Peyer's patch (tissue), 4 donors: ENCODE measurements at regions not wholly inside any gene's neighbourhood (a gene's known extent, or its start where the extent isn't known, plus 50 kb on each side); places are given as distances from the start of the nearest gene placed in this dataset.

Experiments
- DNase-seq, 3 donors: peaks; one replicate each; pipeline ENCODE4 v3.0.0-alpha.2; 2017 to 2019
- H3K27ac ChIP-seq, 4 donors: fragments of 200-600 bp; sonication (generic); one replicate each; pipeline ENCODE4 v1.5.1; 2016 to 2019
- H3K27me3 ChIP-seq, 2 donors: fragments of 200-600 bp; sonication (generic); one replicate each; pipeline ENCODE4 v1.5.1; 2019
- H3K36me3 ChIP-seq, 3 donors: fragments of 200-600 bp; sonication (generic); one replicate each; pipeline ENCODE4 v1.5.1; 2016 to 2019
- H3K4me1 ChIP-seq, 4 donors: fragments of 200-600 bp; sonication (generic); one replicate each; pipeline ENCODE4 v1.5.1; 2016 to 2019
- H3K4me3 ChIP-seq, 4 donors: fragments of 200-600 bp; sonication (generic); 1 replicate in 3 of 4; 2 replicates in 1 of 4; pipeline ENCODE4 v1.5.1; 2016 to 2019; ENCODE audit warnings: mild to moderate bottlenecking in 1 of 4
- H3K9me3 ChIP-seq, 4 donors: fragments of 200-600 bp; sonication (generic); one replicate each; pipeline ENCODE4 v1.5.1; 2016 to 2019; ENCODE audit warnings: mild to moderate bottlenecking in 1 of 4
- POLR2A ChIP-seq, 2 donors: fragments of 450-650 bp; IDR thresholded peaks; one replicate each; pipeline ENCODE4 v1.5.1; 2017; ENCODE audit warnings: antibody characterized with exemption in 2 of 2, mild to moderate bottlenecking in 2 of 2, moderate library complexity in 2 of 2
- TF ChIP-seq, protein P1 (sequence below), 6 experiments: fragments of 450-650 bp in 4 of 6; fragments of 200-600 bp in 2 of 6; sonication (generic) in 1 of 6; IDR thresholded peaks; one replicate each; pipeline ENCODE4 v1.5.1; 2017 to 2019; ENCODE audit warnings: antibody characterized with exemption in 6 of 6, mild to moderate bottlenecking in 3 of 6, moderate library complexity in 1 of 6

DNA sequence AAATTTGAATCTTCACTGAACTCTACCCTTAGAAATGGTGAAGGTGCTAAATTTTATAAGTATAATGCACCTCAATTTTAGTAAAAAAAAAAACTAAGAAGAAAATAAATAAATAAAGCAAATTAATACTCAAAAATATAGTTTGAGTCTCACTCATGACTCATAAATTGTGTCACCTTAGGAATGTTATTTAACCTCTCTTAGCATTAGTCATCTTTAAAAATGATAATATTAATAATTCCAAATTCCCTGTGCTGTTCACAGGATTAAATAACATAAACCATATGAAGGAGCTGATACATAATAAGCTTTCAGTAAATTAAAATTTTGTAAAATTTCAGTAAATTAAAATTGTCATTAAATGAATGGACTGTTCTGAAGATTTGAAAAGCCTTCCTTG, 339.8 kb upstream of the RGMB start:
- TF ChIP-seq POLR2A (IDR thresholded peaks at IDR 0.05) = no peak
- TF ChIP-seq, protein P1, sequence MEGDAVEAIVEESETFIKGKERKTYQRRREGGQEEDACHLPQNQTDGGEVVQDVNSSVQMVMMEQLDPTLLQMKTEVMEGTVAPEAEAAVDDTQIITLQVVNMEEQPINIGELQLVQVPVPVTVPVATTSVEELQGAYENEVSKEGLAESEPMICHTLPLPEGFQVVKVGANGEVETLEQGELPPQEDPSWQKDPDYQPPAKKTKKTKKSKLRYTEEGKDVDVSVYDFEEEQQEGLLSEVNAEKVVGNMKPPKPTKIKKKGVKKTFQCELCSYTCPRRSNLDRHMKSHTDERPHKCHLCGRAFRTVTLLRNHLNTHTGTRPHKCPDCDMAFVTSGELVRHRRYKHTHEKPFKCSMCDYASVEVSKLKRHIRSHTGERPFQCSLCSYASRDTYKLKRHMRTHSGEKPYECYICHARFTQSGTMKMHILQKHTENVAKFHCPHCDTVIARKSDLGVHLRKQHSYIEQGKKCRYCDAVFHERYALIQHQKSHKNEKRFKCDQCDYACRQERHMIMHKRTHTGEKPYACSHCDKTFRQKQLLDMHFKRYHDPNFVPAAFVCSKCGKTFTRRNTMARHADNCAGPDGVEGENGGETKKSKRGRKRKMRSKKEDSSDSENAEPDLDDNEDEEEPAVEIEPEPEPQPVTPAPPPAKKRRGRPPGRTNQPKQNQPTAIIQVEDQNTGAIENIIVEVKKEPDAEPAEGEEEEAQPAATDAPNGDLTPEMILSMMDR (IDR thresholded peaks at IDR 0.05) = no peak
- H3K4me1 ChIP-seq = peaks cover 0 to 6% (median 0%) of the 10 kb centered on the region in 4 donors
- H3K27ac ChIP-seq = no peak overlapping the region
- DNase-seq = no peak
- no peak overlapping the region for H3K4me3 ChIP-seq
- H3K27me3 ChIP-seq = no peaks in the 10 kb centered on the region
- H3K36me3 ChIP-seq = no peaks in the 10 kb centered on the region
- peaks cover 0 to 6% (median 0%) of the 10 kb centered on the region in 4 donors for H3K9me3 ChIP-seq

GRCh38 chr5:98436667-98437066, 336.8 kb upstream of the RGMB start:
- no peak overlapping the region for H3K27ac ChIP-seq
- no peaks in the 10 kb centered on the region for H3K36me3 ChIP-seq
- H3K9me3 ChIP-seq = peaks cover 0 to 12% (median 3%) of the 10 kb centered on the region in 4 donors
- no peaks in the 10 kb centered on the region for H3K4me1 ChIP-seq
- TF ChIP-seq, protein P1 (IDR thresholded peaks at IDR 0.05) = no peak
- TF ChIP-seq POLR2A (IDR thresholded peaks at IDR 0.05) = no peak
- no peak overlapping the region for H3K4me3 ChIP-seq
- H3K27me3 ChIP-seq = no peaks in the 10 kb centered on the region
- no peak for DNase-seq

GRCh38 chr5:98442448-98442847, 331.0 kb upstream of the RGMB start:
- H3K27ac ChIP-seq = no peak overlapping the region
- H3K4me3 ChIP-seq = no peak overlapping the region
- no peaks in the 10 kb centered on the region for H3K4me1 ChIP-seq
- H3K9me3 ChIP-seq = peaks cover 0 to 17% (median 3%) of the 10 kb centered on the region in 4 donors
- no peaks in the 10 kb centered on the region for H3K36me3 ChIP-seq
- TF ChIP-seq POLR2A (IDR thresholded peaks at IDR 0.05) = no peak
- TF ChIP-seq, protein P1 (IDR thresholded peaks at IDR 0.05) = no peak
- no peak for DNase-seq
- no peaks in the 10 kb centered on the region for H3K27me3 ChIP-seq

GRCh38 chr5:98443881-98444280, 329.6 kb upstream of the RGMB start:
- Histone ChIP-seq H3K4me1 (no peaks in the 10 kb centered on the region), H3K27me3 (no peaks in the 10 kb centered on the region), H3K36me3 (no peaks in the 10 kb centered on the region), H3K27ac (no peak overlapping the region), H3K9me3 (peaks cover 0 to 17% (median 3%) of the 10 kb centered on the region in 4 donors), H3K4me3 (no peak overlapping the region)
- DNase-seq = no peak
- TF ChIP-seq, protein P1 (IDR thresholded peaks at IDR 0.05) = no peak
- TF ChIP-seq POLR2A (IDR thresholded peaks at IDR 0.05) = no peak

DNA sequence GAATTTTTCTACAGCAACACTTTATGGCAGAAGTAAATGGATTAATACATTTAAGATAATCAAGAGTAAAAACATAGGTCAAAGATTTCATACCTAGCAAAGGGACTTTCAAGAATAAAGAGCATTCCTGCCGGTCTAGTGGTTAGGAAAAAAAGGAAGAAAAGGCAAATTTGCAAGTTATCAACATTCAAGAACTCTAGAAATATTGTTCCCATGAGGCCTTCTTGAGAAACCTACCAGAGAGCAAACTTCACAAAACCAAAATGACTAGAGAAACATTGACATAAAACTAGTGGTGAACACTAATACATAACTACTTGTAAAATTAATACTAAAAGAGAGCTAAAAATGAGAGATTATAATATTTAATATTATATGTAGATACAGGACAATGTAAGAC, 320.2 kb upstream of the RGMB start:
- Histone ChIP-seq H3K9me3 (no peaks in the 10 kb centered on the region), H3K4me1 (no peaks in the 10 kb centered on the region), H3K27ac (no peak overlapping the region), H3K27me3 (no peaks in the 10 kb centered on the region), H3K4me3 (no peak overlapping the region), H3K36me3 (no peaks in the 10 kb centered on the region)
- no peak for TF ChIP-seq POLR2A (IDR thresholded peaks at IDR 0.05)
- TF ChIP-seq, protein P1 (IDR thresholded peaks at IDR 0.05) = no peak
- no peak for DNase-seq

DNA sequence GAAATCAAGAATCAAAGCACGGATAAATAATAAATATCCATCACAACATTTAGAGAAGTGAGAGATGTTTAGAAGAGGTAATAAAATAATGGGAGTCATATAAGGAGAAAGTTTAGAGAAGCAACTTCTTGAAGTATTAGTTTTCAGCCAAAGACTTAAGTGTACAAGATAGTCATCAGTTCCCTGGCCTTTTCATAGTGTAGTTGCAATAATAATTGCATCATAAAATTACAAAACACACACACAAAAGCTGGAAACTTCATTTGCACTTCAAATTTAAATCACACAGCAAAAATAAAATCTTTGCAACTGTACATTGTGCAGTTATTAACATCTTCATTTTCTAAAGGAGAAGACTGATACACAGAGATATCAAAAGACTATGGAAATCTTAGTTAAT, 319.1 kb upstream of the RGMB start:
- TF ChIP-seq, protein P1 (IDR thresholded peaks at IDR 0.05) = no peak
- TF ChIP-seq POLR2A (IDR thresholded peaks at IDR 0.05) = no peak
- DNase-seq = no peak

More for the DNA sequence above, 319.1 kb upstream of the RGMB start:
- no peaks in the 10 kb centered on the region for H3K36me3 ChIP-seq
- H3K27me3 ChIP-seq = no peaks in the 10 kb centered on the region
- H3K4me1 ChIP-seq = no peaks in the 10 kb centered on the region
- no peak overlapping the region for H3K27ac ChIP-seq
- H3K9me3 ChIP-seq = no peaks in the 10 kb centered on the region
- H3K4me3 ChIP-seq = no peak overlapping the region
